OCI-LY1 (cell line): ENCODE measurements at regions not wholly inside any gene's neighbourhood (a gene's known extent, or its start where the extent isn't known, plus 50 kb on each side); places are given as distances from the start of the nearest gene placed in this dataset.

Experiments
- H2AFZ ChIP-seq: fragments of 200-600 bp; sonication (generic), shearing (Covaris generic); 2 replicates; pipeline ENCODE4 v1.6.0; 2014; ENCODE audit warnings: antibody characterized with exemption, mild to moderate bottlenecking, low read length
- H3F3A ChIP-seq: fragments of 200-600 bp; sonication (generic), shearing (Covaris generic); 2 replicates; pipeline ENCODE4 v1.6.0; 2014; ENCODE audit warnings: mild to moderate bottlenecking, antibody characterized with exemption, low read length, moderate library complexity; ENCODE audit not compliant: insufficient read depth
- H3K27ac ChIP-seq: fragments of 200-600 bp; sonication (generic); 2 replicates; pipeline ENCODE4 v1.5.1; 2014; ENCODE audit warnings: low read length, mixed run types, mild to moderate bottlenecking, low read depth; ENCODE audit not compliant: poor library complexity, severe bottlenecking
- H3K27me3 ChIP-seq: fragments of 200-600 bp; sonication (generic); 2 replicates; pipeline ENCODE4 v1.6.0; 2014; ENCODE audit warnings: antibody characterized with exemption, mild to moderate bottlenecking, low read length, moderate library complexity; ENCODE audit not compliant: insufficient read depth
- H3K36me3 ChIP-seq: fragments of 200-600 bp; sonication (generic); 2 replicates; pipeline ENCODE4 v1.6.1; 2014; ENCODE audit warnings: mild to moderate bottlenecking, antibody characterized with exemption, low read length, moderate library complexity, mixed read lengths; ENCODE audit not compliant: insufficient read depth
- H3K4me1 ChIP-seq: fragments of 200-600 bp; sonication (generic); 2 replicates; pipeline ENCODE4 v1.5.1; 2014; ENCODE audit warnings: mild to moderate bottlenecking, low read length, moderate library complexity; ENCODE audit not compliant: insufficient read depth, severe bottlenecking
- H3K4me2 ChIP-seq: fragments of 200-600 bp; sonication (generic), shearing (Covaris generic); 2 replicates; pipeline ENCODE4 v1.6.1; 2014; ENCODE audit warnings: low read length
- H3K4me3 ChIP-seq: fragments of 200-600 bp; sonication (generic); 2 replicates; pipeline ENCODE4 v1.5.1; 2014; ENCODE audit warnings: low read length, low read depth, mild to moderate bottlenecking, mixed read lengths; ENCODE audit not compliant: poor library complexity, severe bottlenecking
- H3K79me2 ChIP-seq: fragments of 200-600 bp; shearing (Covaris generic); 2 replicates; pipeline ENCODE4 v1.6.1; 2016; ENCODE audit warnings: mixed run types, low read length, mixed read lengths; ENCODE audit not compliant: insufficient read depth
- H3K9ac ChIP-seq: fragments of 200-600 bp; sonication (generic), shearing (Covaris generic); 2 replicates; pipeline ENCODE4 v1.6.1; 2014; ENCODE audit warnings: mild to moderate bottlenecking, low read length, mixed read lengths
- H3K9me2 ChIP-seq: fragments of 200-600 bp; sonication (generic), shearing (Covaris generic); 2 replicates; pipeline ENCODE4 v1.6.1; 2014; ENCODE audit warnings: low read depth, mild to moderate bottlenecking, low read length, mixed read lengths
- H3K9me3 ChIP-seq: fragments of 200-600 bp; shearing (Covaris generic); 2 replicates; pipeline ENCODE4 v1.6.1; 2014; ENCODE audit warnings: low read length, mixed read lengths
- H4K20me1 ChIP-seq: fragments of 200-600 bp; sonication (generic), shearing (Covaris generic); 2 replicates; pipeline ENCODE4 v1.6.0; 2016; ENCODE audit warnings: mild to moderate bottlenecking, low read length; ENCODE audit not compliant: insufficient read depth
- EZH2 ChIP-seq: fragments of 200-600 bp; sonication (generic), shearing (Covaris generic); IDR thresholded peaks from 2 replicates; pipeline ENCODE4 v1.8.0; 2017; ENCODE audit warnings: borderline replicate concordance, mixed run types, mild to moderate bottlenecking, antibody characterized with exemption, low read length, moderate library complexity, mixed read lengths
- TF ChIP-seq, protein P1 (sequence below): fragments of 200-600 bp; sonication (generic), shearing (Covaris generic); IDR thresholded peaks from 2 replicates; pipeline ENCODE4 v1.5.1; 2017; ENCODE audit warnings: mild to moderate bottlenecking, antibody characterized with exemption, low read length, moderate library complexity, mixed read lengths

DNA sequence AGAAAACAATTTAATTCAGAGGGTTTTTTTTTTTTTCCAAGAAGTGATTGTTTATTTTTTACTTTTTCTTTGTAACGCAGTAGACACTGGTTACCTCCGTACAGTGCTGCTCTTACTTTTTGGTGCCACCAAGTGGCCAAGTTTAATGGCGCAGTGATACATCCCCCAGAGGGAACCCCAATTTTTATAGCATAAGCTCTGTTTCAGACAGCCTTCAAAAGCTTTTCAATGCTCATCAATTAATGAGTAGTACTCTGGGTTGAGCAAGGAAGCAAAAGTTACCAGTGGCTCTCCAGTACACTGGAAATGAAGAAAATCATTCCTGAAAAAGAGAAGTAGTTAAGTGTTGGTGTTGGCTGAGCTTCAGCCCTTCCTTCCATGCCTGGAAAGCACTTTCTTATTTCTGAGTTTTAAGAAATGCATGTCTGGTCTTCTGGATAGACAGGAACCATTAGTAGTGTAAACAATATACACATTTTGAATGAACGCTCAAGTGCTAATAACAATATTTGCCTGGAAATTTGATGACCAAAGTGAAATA lies 129.1 kb upstream of the SMLR1 start:
- Histone ChIP-seq H3K27me3 (no peaks in the 10 kb centered on the region), H3K9me2 (no peaks in the 10 kb centered on the region), H3K79me2 (no peaks in the 10 kb centered on the region), H3K36me3 (no peaks in the 10 kb centered on the region), H3K27ac (no peak overlapping the region), H4K20me1 (no peaks in the 10 kb centered on the region), H3K4me2 (no peak overlapping the region), H2AFZ (no peak overlapping the region), H3K9me3 (no peaks in the 10 kb centered on the region), H3K9ac (no peak overlapping the region), H3F3A (no peaks in the 10 kb centered on the region), H3K4me3 (no peak overlapping the region), H3K4me1 (no peaks in the 10 kb centered on the region)
- TF ChIP-seq, protein P1, sequence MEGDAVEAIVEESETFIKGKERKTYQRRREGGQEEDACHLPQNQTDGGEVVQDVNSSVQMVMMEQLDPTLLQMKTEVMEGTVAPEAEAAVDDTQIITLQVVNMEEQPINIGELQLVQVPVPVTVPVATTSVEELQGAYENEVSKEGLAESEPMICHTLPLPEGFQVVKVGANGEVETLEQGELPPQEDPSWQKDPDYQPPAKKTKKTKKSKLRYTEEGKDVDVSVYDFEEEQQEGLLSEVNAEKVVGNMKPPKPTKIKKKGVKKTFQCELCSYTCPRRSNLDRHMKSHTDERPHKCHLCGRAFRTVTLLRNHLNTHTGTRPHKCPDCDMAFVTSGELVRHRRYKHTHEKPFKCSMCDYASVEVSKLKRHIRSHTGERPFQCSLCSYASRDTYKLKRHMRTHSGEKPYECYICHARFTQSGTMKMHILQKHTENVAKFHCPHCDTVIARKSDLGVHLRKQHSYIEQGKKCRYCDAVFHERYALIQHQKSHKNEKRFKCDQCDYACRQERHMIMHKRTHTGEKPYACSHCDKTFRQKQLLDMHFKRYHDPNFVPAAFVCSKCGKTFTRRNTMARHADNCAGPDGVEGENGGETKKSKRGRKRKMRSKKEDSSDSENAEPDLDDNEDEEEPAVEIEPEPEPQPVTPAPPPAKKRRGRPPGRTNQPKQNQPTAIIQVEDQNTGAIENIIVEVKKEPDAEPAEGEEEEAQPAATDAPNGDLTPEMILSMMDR = peak; percentile 77
- TF ChIP-seq EZH2 = no peak

DNA sequence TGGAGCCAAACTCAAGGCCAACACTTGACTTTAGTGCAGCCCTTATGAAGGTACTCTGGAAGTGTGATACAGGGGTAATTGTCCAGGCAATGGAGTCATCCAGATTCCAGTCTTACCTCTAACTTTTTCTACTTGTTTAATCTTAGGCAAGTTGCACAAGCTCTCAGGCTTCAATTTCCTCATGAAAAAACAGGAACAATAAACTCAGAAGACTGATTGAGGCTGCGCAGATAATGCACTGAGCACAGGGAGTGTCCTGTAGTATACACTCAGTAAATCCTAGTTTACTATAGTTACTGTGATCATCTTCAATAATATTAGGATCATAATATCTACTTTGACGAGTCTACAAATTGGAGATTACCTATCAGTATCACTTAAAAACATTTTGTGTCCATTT lies 127.5 kb upstream of the SMLR1 start:
- Histone ChIP-seq H3K4me2 (no peak overlapping the region), H3K27me3 (no peaks in the 10 kb centered on the region), H3K36me3 (no peaks in the 10 kb centered on the region), H3K79me2 (no peaks in the 10 kb centered on the region), H3K4me3 (no peak overlapping the region), H3K9me2 (no peaks in the 10 kb centered on the region), H3F3A (no peaks in the 10 kb centered on the region), H3K27ac (no peak overlapping the region), H3K4me1 (no peaks in the 10 kb centered on the region), H2AFZ (no peak overlapping the region), H3K9ac (no peak overlapping the region), H4K20me1 (no peaks in the 10 kb centered on the region), H3K9me3 (no peaks in the 10 kb centered on the region)
- TF ChIP-seq, protein P1 = no peak
- no peak for TF ChIP-seq EZH2

DNA sequence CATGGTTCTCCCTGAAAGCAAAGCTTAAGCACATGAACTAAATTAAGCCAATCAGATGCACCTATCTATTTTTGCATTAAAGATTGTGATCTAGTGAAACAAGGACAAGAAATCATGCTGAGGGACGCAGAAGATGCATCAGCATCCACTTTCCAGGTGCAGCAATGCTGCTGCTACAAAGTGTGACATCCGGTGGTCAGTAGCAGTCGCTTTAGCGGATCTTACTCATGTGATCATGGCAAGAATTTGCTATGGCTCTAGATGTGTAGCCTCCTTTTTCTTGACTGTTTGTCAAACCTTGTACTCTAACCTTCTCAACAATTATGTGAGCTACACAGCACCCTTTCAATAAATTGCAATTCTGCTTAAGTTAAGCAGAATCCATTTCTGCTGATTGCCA lies 126.8 kb upstream of the SMLR1 start:
- no peak overlapping the region for H3K27ac ChIP-seq
- no peak overlapping the region for H3K4me3 ChIP-seq
- H4K20me1 ChIP-seq = no peaks in the 10 kb centered on the region
- H3K36me3 ChIP-seq = no peaks in the 10 kb centered on the region
- no peaks in the 10 kb centered on the region for H3K9me3 ChIP-seq
- no peaks in the 10 kb centered on the region for H3K27me3 ChIP-seq
- H3K4me1 ChIP-seq = no peaks in the 10 kb centered on the region
- H3K4me2 ChIP-seq = no peak overlapping the region
- no peaks in the 10 kb centered on the region for H3F3A ChIP-seq
- TF ChIP-seq, protein P1 = no peak
- no peak for TF ChIP-seq EZH2
- H2AFZ ChIP-seq = no peak overlapping the region
- H3K9me2 ChIP-seq = no peaks in the 10 kb centered on the region
- H3K9ac ChIP-seq = no peak overlapping the region
- H3K79me2 ChIP-seq = no peaks in the 10 kb centered on the region
